ENCODE measurements at regions not wholly inside any gene's neighbourhood (a gene's known extent, or its start where the extent isn't known, plus 50 kb on each side); places are given as distances from the start of the nearest gene placed in this dataset.

- no peak for TF ChIP-seq CTCF (IDR thresholded peaks at IDR 0.05 in 8 of 11, conservative IDR thresholded peaks at IDR 0.05 in 3 of 11)
- TF ChIP-seq POLR2AphosphoS5 (IDR thresholded peaks at IDR 0.05), result peak in 1 of 3 donors; percentile 31
- TF ChIP-seq POLR2A (IDR thresholded peaks at IDR 0.05), result no peak
- Histone ChIP-seq H3K4me3 (no peak overlapping the region), H3K27ac (no peak overlapping the region), H3K27me3 (replicated peaks in 1 of 7) (no peaks in the 10 kb centered on the region), H3K4me1 (peaks cover 0 to 45% (median 13%) of the 10 kb centered on the region in 6 donors), H3K9me3 (no peaks in the 10 kb centered on the region), H3K36me3 (no peaks in the 10 kb centered on the region)
- no peak for DNase-seq
- intact Hi-C loops (cut with DNase I; ENCODE audit: low total_unique reads), result loop anchor here (10.0 kb wide), 1 partner anchor 106 kb away; no protein-coding TSS in a partner anchor
- 60 to 74% (median 70%) methylated on average over 10 of the region's 10 CpGs for WGBS, 5 donors
Observed at GRCh38 chr16:73170612-73171038, 122.7 kb upstream of the ZFHX3 start.

- Histone ChIP-seq H3K27ac (peak overlapping the region in 2 of 8 donors; percentile 22 to 44), H3K36me3 (no peaks in the 10 kb centered on the region), H3K9me3 (no peaks in the 10 kb centered on the region), H3K27me3 (replicated peaks in 1 of 7) (no peaks in the 10 kb centered on the region), H3K4me1 (peaks cover 0 to 28% (median 9%) of the 10 kb centered on the region in 6 donors), H3K4me3 (peak overlapping the region in 1 of 8 donors; percentile 32)
- no peak for TF ChIP-seq POLR2A (IDR thresholded peaks at IDR 0.05)
- no peak for TF ChIP-seq POLR2AphosphoS5 (IDR thresholded peaks at IDR 0.05)
- no peak for TF ChIP-seq CTCF (IDR thresholded peaks at IDR 0.05 in 8 of 11, conservative IDR thresholded peaks at IDR 0.05 in 3 of 11)
- intact Hi-C loops (cut with DNase I; ENCODE audit: low total_unique reads), result no loop called here
- DNase-seq, result no peak
- 42 to 61% (median 47%) methylated on average over 3 of the region's 3 CpGs for WGBS, 5 donors
Observed at GRCh38 chr16:73166947-73167550, 119.1 kb upstream of the ZFHX3 start.

- DNase-seq, result no peak
- TF ChIP-seq POLR2AphosphoS5 (IDR thresholded peaks at IDR 0.05) (no peak), POLR2A (IDR thresholded peaks at IDR 0.05) (no peak), CTCF (IDR thresholded peaks at IDR 0.05 in 8 of 11, conservative IDR thresholded peaks at IDR 0.05 in 3 of 11) (no peak)
- Histone ChIP-seq H3K4me3 (peak overlapping the region in 1 of 8 donors; percentile 32), H3K27ac (peak overlapping the region in 2 of 8 donors; percentile 22 to 44), H3K4me1 (peaks cover 0 to 23% (median 9%) of the 10 kb centered on the region in 6 donors), H3K9me3 (no peaks in the 10 kb centered on the region), H3K27me3 (replicated peaks in 1 of 7) (no peaks in the 10 kb centered on the region), H3K36me3 (no peaks in the 10 kb centered on the region)
- 17 to 24% (median 21%) methylated on average over 5 of the region's 5 CpGs for WGBS, 5 donors
- intact Hi-C loops (cut with DNase I; ENCODE audit: low total_unique reads), result no loop called here
Observed at GRCh38 chr16:73166441-73166851, 118.5 kb upstream of the ZFHX3 start.

- 50 to 61% (median 53%) methylated on average over 5 of the region's 5 CpGs for WGBS, 5 donors
Observed at GRCh38 chr16:73163238-73163815, 115.4 kb upstream of the ZFHX3 start.

More at GRCh38 chr16:73163238-73163815, 115.4 kb upstream of the ZFHX3 start:
- DNase-seq, result no peak
- Histone ChIP-seq H3K4me1 (peaks cover 0 to 13% (median 6%) of the 10 kb centered on the region in 6 donors), H3K4me3 (no peak overlapping the region), H3K36me3 (no peaks in the 10 kb centered on the region), H3K27ac (no peak overlapping the region), H3K9me3 (no peaks in the 10 kb centered on the region), H3K27me3 (replicated peaks in 1 of 7) (no peaks in the 10 kb centered on the region)
- intact Hi-C loops (cut with DNase I; ENCODE audit: low total_unique reads), result no loop called here
- TF ChIP-seq POLR2A (IDR thresholded peaks at IDR 0.05) (no peak), POLR2AphosphoS5 (IDR thresholded peaks at IDR 0.05) (no peak)

Measured in spleen (tissue), 11 donors.